ENCODE measurements at regions not wholly inside any gene's neighbourhood (a gene's known extent, or its start where the extent isn't known, plus 50 kb on each side); places are given as distances from the start of the nearest gene placed in this dataset.

DNA sequence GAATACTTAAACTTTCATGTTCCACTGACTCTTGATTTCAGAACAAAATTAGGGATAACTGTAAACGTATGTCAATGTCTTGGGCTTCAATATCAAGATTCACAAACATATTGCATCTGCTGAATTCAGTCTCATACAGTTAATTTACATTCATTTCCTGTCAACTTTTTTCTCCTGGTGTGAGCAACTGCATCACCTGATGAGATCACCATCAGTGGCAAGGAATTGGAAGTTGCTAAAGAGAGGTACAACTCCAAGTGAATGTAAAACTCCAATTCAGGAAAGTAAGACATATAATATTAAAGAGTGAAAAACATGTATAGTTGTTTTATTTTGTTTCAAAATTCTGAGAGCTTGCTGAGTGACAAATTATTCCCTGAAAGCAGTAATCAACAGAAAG lies 1336.2 kb upstream of the C9orf72 start:
- H3K4me3 ChIP-seq (ENCODE audit: low read depth, low read length), result no peak overlapping the region
- TF ChIP-seq CTCF (IDR thresholded peaks at IDR 0.05; ENCODE audit: low read depth, low read length), result no peak

DNA sequence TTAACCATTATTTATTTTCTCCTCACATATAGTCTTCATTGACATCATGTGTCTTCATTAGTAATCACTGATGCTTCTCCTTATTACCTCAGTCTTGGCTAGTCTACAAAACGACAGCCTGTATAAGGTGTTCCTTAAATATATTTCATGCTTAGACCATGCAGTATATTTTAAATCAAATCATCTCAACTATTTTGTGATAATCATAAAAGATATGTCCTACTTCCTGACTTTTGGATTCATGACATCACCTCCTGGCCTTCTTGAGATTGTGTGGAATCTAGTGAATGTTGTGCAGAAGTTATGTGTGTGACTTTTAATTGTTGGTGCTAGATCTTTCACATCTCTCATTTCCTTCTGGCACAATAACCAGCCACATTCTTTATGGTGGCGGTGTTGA lies 1339.3 kb upstream of the C9orf72 start:
- no peak overlapping the region for H3K4me3 ChIP-seq (ENCODE audit: low read depth, low read length)
- no peak for TF ChIP-seq CTCF (IDR thresholded peaks at IDR 0.05; ENCODE audit: low read depth, low read length)

DNA sequence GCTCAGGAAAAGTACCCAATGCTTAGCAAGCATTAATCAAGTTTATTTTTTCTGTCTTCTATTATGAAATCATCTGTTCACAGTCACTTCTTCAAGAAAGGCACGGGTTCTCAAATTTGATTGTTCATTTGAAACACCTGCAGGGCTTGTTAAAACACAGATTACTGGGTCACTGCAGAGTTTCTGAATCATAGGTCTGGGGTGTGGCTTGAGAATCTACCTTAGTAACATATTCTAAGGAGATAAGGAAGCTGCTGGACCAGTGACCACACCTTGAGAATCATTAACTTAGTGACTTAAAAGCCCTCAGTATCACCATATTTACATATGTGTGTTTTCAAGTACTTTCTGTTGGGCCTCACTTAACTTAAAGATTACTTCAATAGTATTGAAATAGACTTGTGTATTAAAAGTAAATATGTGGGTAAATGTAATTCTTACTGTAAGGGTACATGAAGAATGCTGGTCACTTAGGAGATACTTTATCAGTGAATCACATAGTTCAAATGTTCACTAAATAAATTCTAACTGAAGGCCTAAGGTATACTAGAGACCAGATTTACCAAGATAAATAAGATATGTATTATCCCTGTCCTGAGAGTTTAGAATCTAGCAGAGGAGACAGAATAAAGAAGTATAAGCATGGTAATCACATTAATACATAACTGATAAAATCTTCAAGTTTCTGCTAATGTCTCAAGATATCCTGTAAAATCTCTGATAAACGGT lies 1342.1 kb upstream of the C9orf72 start:
- no peak overlapping the region for H3K4me3 ChIP-seq (ENCODE audit: low read depth, low read length)
- TF ChIP-seq CTCF (IDR thresholded peaks at IDR 0.05; ENCODE audit: low read depth, low read length), result no peak

GRCh38 chr9:28916348-28916747 lies 1343.1 kb upstream of the C9orf72 start:
- no peak for TF ChIP-seq CTCF (IDR thresholded peaks at IDR 0.05; ENCODE audit: low read depth, low read length)
- H3K4me3 ChIP-seq (ENCODE audit: low read depth, low read length), result no peak overlapping the region

GRCh38 chr9:28921857-28922500 lies 1348.7 kb upstream of the C9orf72 start:
- no peak for TF ChIP-seq CTCF (IDR thresholded peaks at IDR 0.05; ENCODE audit: low read depth, low read length)

DNA sequence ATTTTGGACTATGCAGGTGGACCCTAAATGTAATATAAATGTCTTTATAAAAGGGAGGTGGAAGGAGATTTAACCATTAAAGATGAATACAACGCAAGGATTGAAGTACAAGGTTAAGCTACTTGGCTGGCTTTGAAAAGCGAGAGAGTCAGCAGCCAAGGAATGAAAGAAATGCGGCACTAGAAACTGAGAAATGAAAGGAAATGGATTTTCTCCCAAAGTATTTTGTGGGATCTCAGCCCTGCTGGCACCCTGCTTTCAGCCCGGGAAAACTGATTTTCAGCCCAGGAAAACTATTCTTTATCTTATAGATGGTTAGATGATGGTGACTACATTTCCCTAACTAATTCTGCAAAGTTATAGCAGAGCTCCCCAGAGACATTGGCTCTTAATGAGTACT lies 1349.6 kb upstream of the C9orf72 start:
- TF ChIP-seq CTCF (IDR thresholded peaks at IDR 0.05; ENCODE audit: low read depth, low read length), result no peak
- H3K4me3 ChIP-seq (ENCODE audit: low read depth, low read length), result no peak overlapping the region

More at GRCh38 chr9:28921857-28922500, 1348.7 kb upstream of the C9orf72 start:
- no peak overlapping the region for H3K4me3 ChIP-seq (ENCODE audit: low read depth, low read length)

DNA sequence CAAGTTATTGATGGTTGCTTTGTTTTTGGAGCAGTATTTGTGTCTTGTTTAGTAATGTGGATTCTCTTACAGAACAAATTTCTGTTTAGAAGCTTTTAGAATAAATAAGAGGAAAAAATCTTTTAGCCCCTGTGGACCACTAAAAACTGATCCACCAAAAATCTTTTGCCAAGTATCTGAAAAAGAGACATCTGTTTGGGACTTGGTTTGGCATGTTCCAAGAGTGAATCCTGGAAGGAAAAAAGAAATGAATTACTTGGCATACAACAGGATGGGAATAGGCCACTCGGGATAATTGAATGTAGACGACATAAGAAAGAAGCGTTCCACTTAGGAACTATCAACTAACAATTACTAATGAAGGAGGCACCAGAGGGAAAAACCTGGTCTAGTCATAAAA lies 1350.1 kb upstream of the C9orf72 start:
- TF ChIP-seq CTCF (IDR thresholded peaks at IDR 0.05; ENCODE audit: low read depth, low read length), result no peak
- no peak overlapping the region for H3K4me3 ChIP-seq (ENCODE audit: low read depth, low read length)

All from WI38 (cell line).